CD4-positive, alpha-beta T cell treated with Interleukin-10 for 1 hour (primary cell): ENCODE measurements at regions not wholly inside any gene's neighbourhood (a gene's known extent, or its start where the extent isn't known, plus 50 kb on each side); places are given as distances from the start of the nearest gene placed in this dataset.
"Not testable (repeated sequence)": the region's sequence is repeated elsewhere in the genome, so short reads cannot be mapped to it uniquely, and the experiment has no call there.

Experiments
- DNase-seq: peaks from one replicate; pipeline ENCODE4 v3.0.0-alpha.2; 2020

- DNase-seq: no peak
Observed at GRCh38 chr3:137468446-137468845, 295.7 kb upstream of the SOX14 start.

- DNase-seq: no peak
Observed at GRCh38 chr3:137469263-137469662, 294.9 kb upstream of the SOX14 start.

GRCh38 chr3:137471130-137471529 lies 293.0 kb upstream of the SOX14 start:
- no peak for DNase-seq

- no peak for DNase-seq
Observed at GRCh38 chr3:137471558-137472204, 292.4 kb upstream of the SOX14 start.

GRCh38 chr3:137477614-137478013 lies 286.5 kb upstream of the SOX14 start:
- no peak for DNase-seq

GRCh38 chr3:137509354-137510045 lies 254.6 kb upstream of the SOX14 start:
- no peak for DNase-seq

GRCh38 chr3:137511655-137512054 lies 252.5 kb upstream of the SOX14 start:
- no peak for DNase-seq

GRCh38 chr3:137514853-137515252 lies 249.3 kb upstream of the SOX14 start:
- DNase-seq: no peak

GRCh38 chr3:137519602-137520001 lies 244.5 kb upstream of the SOX14 start:
- no peak for DNase-seq

- no peak for DNase-seq
Observed at GRCh38 chr3:137524751-137525150, 239.4 kb upstream of the SOX14 start.

- DNase-seq: no peak
Observed at GRCh38 chr3:137525471-137525870, 238.6 kb upstream of the SOX14 start.

- DNase-seq: no peak
Observed at GRCh38 chr3:137542049-137542448, 222.1 kb upstream of the SOX14 start.

GRCh38 chr3:137554242-137554641 lies 209.9 kb upstream of the SOX14 start:
- DNase-seq: no peak

GRCh38 chr3:137568880-137569279 lies 195.2 kb upstream of the SOX14 start:
- no peak for DNase-seq

GRCh38 chr3:137572931-137573330 lies 191.2 kb upstream of the SOX14 start:
- DNase-seq: no peak

GRCh38 chr3:137582484-137582883 lies 181.6 kb upstream of the SOX14 start:
- no peak for DNase-seq

- DNase-seq: no peak
Observed at GRCh38 chr3:137583256-137583655, 180.9 kb upstream of the SOX14 start.

- DNase-seq: no peak
Observed at GRCh38 chr3:137588871-137589270, 175.2 kb upstream of the SOX14 start.

GRCh38 chr3:137595415-137595814 lies 168.7 kb upstream of the SOX14 start:
- not testable (repeated sequence) for DNase-seq

GRCh38 chr3:137610723-137611122 lies 153.4 kb upstream of the SOX14 start:
- no peak for DNase-seq

- DNase-seq: no peak
Observed at GRCh38 chr3:137612291-137612690, 151.8 kb upstream of the SOX14 start.

GRCh38 chr3:137615659-137616418 lies 148.3 kb upstream of the SOX14 start:
- DNase-seq: no peak

GRCh38 chr3:137641879-137642704 lies 122.0 kb upstream of the SOX14 start:
- DNase-seq: no peak
